RCC 7860 (cell line): ENCODE measurements at regions not wholly inside any gene's neighbourhood (a gene's known extent, or its start where the extent isn't known, plus 50 kb on each side); places are given as distances from the start of the nearest gene placed in this dataset.

ENCODE experiments used
- DNase-seq: peaks from one replicate; pipeline ENCODE4 v3.0.0-alpha.2; 2015; ENCODE audit warnings: low spot score
- FAIRE-seq: peaks from 2 replicates; lab custom pipeline; 2012; peaks lifted over from hg19 to GRCh38; lab: Jason Lieb, UNC

GRCh38 chr5:173557123-173557903, 59.1 kb downstream of the BOD1 start:
- FAIRE-seq, result no peak
- no peak for DNase-seq

- DNase-seq, result no peak
- no peak for FAIRE-seq
These were observed 60.1 kb downstream of the BOD1 start for GRCh38 chr5:173556142-173557028.

- no peak for FAIRE-seq
- no peak for DNase-seq
These were observed 61.3 kb downstream of the BOD1 start for GRCh38 chr5:173554989-173555705.

- DNase-seq (no peak), FAIRE-seq (no peak)
These were observed 62.2 kb downstream of the BOD1 start for GRCh38 chr5:173554038-173554955.

- DNase-seq (no peak), FAIRE-seq (no peak)
These were observed 65.8 kb downstream of the BOD1 start for GRCh38 chr5:173550641-173551040.

GRCh38 chr5:173549644-173550043, 66.8 kb downstream of the BOD1 start:
- FAIRE-seq (no peak), DNase-seq (no peak)

- DNase-seq (no peak), FAIRE-seq (no peak)
These were observed 68.9 kb downstream of the BOD1 start for GRCh38 chr5:173547579-173547978.

- DNase-seq (no peak), FAIRE-seq (no peak)
These were observed 73.5 kb downstream of the BOD1 start for GRCh38 chr5:173542964-173543363.

- no peak for DNase-seq
- no peak for FAIRE-seq
These were observed 74.3 kb downstream of the BOD1 start for GRCh38 chr5:173542159-173542558.

- DNase-seq (no peak), FAIRE-seq (no peak)
These were observed 77.8 kb downstream of the BOD1 start for GRCh38 chr5:173538654-173539053.

- DNase-seq (no peak), FAIRE-seq (no peak)
These were observed 78.4 kb downstream of the BOD1 start for GRCh38 chr5:173538018-173538417.

GRCh38 chr5:173537228-173537627, 79.2 kb downstream of the BOD1 start:
- DNase-seq (no peak), FAIRE-seq (no peak)

GRCh38 chr5:173535976-173536639, 80.3 kb downstream of the BOD1 start:
- no peak for FAIRE-seq
- DNase-seq, result no peak

GRCh38 chr5:173535166-173535975, 81.1 kb downstream of the BOD1 start:
- no peak for DNase-seq
- FAIRE-seq, result no peak

GRCh38 chr5:173534664-173535063, 81.8 kb downstream of the BOD1 start:
- FAIRE-seq, result no peak
- DNase-seq, result no peak

- FAIRE-seq (no peak), DNase-seq (no peak)
These were observed 82.4 kb downstream of the BOD1 start for GRCh38 chr5:173534031-173534430.

- FAIRE-seq, result no peak
- no peak for DNase-seq
These were observed 83.7 kb downstream of the BOD1 start for GRCh38 chr5:173532689-173533250.

GRCh38 chr5:173531863-173532262, 84.6 kb downstream of the BOD1 start:
- DNase-seq, result no peak
- no peak for FAIRE-seq

- no peak for DNase-seq
- FAIRE-seq, result no peak
These were observed 85.9 kb downstream of the BOD1 start for GRCh38 chr5:173530547-173530946.
